HEK293 (cell line): ENCODE measurements at regions not wholly inside any gene's neighbourhood (a gene's known extent, or its start where the extent isn't known, plus 50 kb on each side); places are given as distances from the start of the nearest gene placed in this dataset.

Experiments
- CTCF ChIA-PET: fragments of 350-600 bp; formaldehyde crosslinking; extraction: SDS; loops from one replicate; lab custom pipeline; 2021; ENCODE audit warnings: antibody characterized with exemption; lab: Yijun Ruan, JAX
- POLR2A ChIA-PET: fragments of 300-600 bp; formaldehyde crosslinking; extraction: SDS; loops from one replicate; lab custom pipeline; 2020; ENCODE audit warnings: antibody characterized with exemption, inconsistent platforms; lab: Yijun Ruan, JAX
- H3K27ac ChIP-seq: fragments of 200-500 bp; sonication (Bioruptor generic); 2 replicates; pipeline ENCODE4 v1.5.1; 2014; ENCODE audit warnings: low read depth, low read length, control low read depth, inconsistent platforms; ENCODE audit errors: extremely low read depth
- H3K36me3 ChIP-seq, 2 experiments: fragments of 200-500 bp in 1 of 2; sonication (Bioruptor generic) in 1 of 2; 1 replicate in 1 of 2; 2 replicates in 1 of 2; pipeline ENCODE4 v1.5.1; 2014 to 2017; ENCODE audit warnings: inconsistent platforms in 2 of 2, low read length in 2 of 2; ENCODE audit not compliant: control insufficient read depth in 2 of 2, insufficient read depth in 1 of 2
- H3K4me1 ChIP-seq: fragments of 200-500 bp; sonication (Bioruptor generic); 2 replicates; pipeline ENCODE4 v1.5.1; 2014; ENCODE audit warnings: mild to moderate bottlenecking, low read length, inconsistent platforms; ENCODE audit not compliant: control insufficient read depth, insufficient read depth
- H3K4me3 ChIP-seq: 2 replicates; pipeline ENCODE4 v1.5.1; 2011; ENCODE audit warnings: low read depth, mild to moderate bottlenecking, control low read depth, low read length, moderate library complexity
- H3K9me3 ChIP-seq: fragments of 200-500 bp; sonication (Bioruptor generic); 2 replicates; pipeline ENCODE4 v1.5.1; 2014; ENCODE audit warnings: low read depth, low read length, inconsistent platforms; ENCODE audit not compliant: control insufficient read depth, insufficient read depth
- BCL11A ChIP-seq: fragments of 450-650 bp; formaldehyde crosslinking; IDR thresholded peaks from 2 replicates; pipeline ENCODE4 v1.5.1; 2016; ENCODE audit warnings: low read depth, missing biosample characterization, missing genetic modification characterization
- PATZ1 ChIP-seq: fragments of 450-650 bp; formaldehyde crosslinking; IDR thresholded peaks from 2 replicates; pipeline ENCODE4 v1.5.1; 2016; ENCODE audit warnings: missing biosample characterization, missing genetic modification characterization
- SALL2 ChIP-seq: fragments of 450-650 bp; formaldehyde crosslinking; IDR thresholded peaks from 2 replicates; pipeline ENCODE4 v1.5.0; 2017; ENCODE audit warnings: missing biosample characterization, mild to moderate bottlenecking, missing genetic modification characterization, borderline replicate concordance
- YY1 ChIP-seq: fragments of 450-650 bp; formaldehyde crosslinking; IDR thresholded peaks from 2 replicates; pipeline ENCODE4 v1.5.1; 2018; ENCODE audit warnings: missing biosample characterization, missing genetic modification characterization
- ZBTB20 ChIP-seq: fragments of 450-650 bp; formaldehyde crosslinking; IDR thresholded peaks from 2 replicates; pipeline ENCODE4 v1.5.1; 2016; ENCODE audit warnings: missing biosample characterization, missing genetic modification characterization
- ZBTB44 ChIP-seq: fragments of 450-650 bp; IDR thresholded peaks from 2 replicates; pipeline ENCODE4 v1.5.1; 2018; ENCODE audit warnings: missing biosample characterization, mild to moderate bottlenecking, missing genetic modification characterization
- ZNF140 ChIP-seq: fragments of 450-650 bp; formaldehyde crosslinking; IDR thresholded peaks from 2 replicates; pipeline ENCODE4 v1.5.1; 2016; ENCODE audit warnings: missing biosample characterization, missing genetic modification characterization
- ZNF169 ChIP-seq: fragments of 450-650 bp; formaldehyde crosslinking; IDR thresholded peaks from 2 replicates; pipeline ENCODE4 v1.5.1; 2016; ENCODE audit warnings: missing biosample characterization, missing genetic modification characterization
- ZNF214 ChIP-seq: fragments of 450-650 bp; formaldehyde crosslinking; IDR thresholded peaks from 2 replicates; pipeline ENCODE4 v1.5.1; 2017; ENCODE audit warnings: missing biosample characterization, mild to moderate bottlenecking, missing genetic modification characterization, borderline replicate concordance
- ZNF350 ChIP-seq: fragments of 450-650 bp; formaldehyde crosslinking; IDR thresholded peaks from 2 replicates; pipeline ENCODE4 v1.5.0; 2017; ENCODE audit warnings: missing biosample characterization, mild to moderate bottlenecking, missing genetic modification characterization
- ZNF404 ChIP-seq: fragments of 450-650 bp; formaldehyde crosslinking; IDR thresholded peaks from 2 replicates; pipeline ENCODE4 v1.5.1; 2017; ENCODE audit warnings: missing biosample characterization, missing genetic modification characterization
- ZNF48 ChIP-seq: fragments of 450-650 bp; formaldehyde crosslinking; IDR thresholded peaks from 2 replicates; pipeline ENCODE4 v1.5.1; 2016; ENCODE audit warnings: missing biosample characterization, missing genetic modification characterization
- ZNF521 ChIP-seq: fragments of 450-650 bp; formaldehyde crosslinking; IDR thresholded peaks from 2 replicates; pipeline ENCODE4 v1.5.1; 2017; ENCODE audit warnings: missing biosample characterization, mild to moderate bottlenecking, missing genetic modification characterization
- ZNF529 ChIP-seq: fragments of 450-650 bp; formaldehyde crosslinking; IDR thresholded peaks from 2 replicates; pipeline ENCODE4 v1.5.1; 2017; ENCODE audit warnings: missing genetic modification characterization, missing biosample characterization; ENCODE audit not compliant: insufficient replicate concordance
- ZNF544 ChIP-seq: fragments of 450-650 bp; formaldehyde crosslinking; IDR thresholded peaks from 2 replicates; pipeline ENCODE4 v1.5.0; 2017; ENCODE audit warnings: missing biosample characterization, missing genetic modification characterization
- ZNF600 ChIP-seq: fragments of 450-650 bp; formaldehyde crosslinking; IDR thresholded peaks from 2 replicates; pipeline ENCODE4 v1.5.1; 2016; ENCODE audit warnings: missing biosample characterization, missing genetic modification characterization
- ZNF623 ChIP-seq: fragments of 450-650 bp; formaldehyde crosslinking; IDR thresholded peaks from 2 replicates; pipeline ENCODE4 v1.5.1; 2016; ENCODE audit warnings: missing biosample characterization, missing genetic modification characterization
- ZNF626 ChIP-seq: fragments of 450-650 bp; sonication (Bioruptor Pico); formaldehyde crosslinking; IDR thresholded peaks from 2 replicates; pipeline ENCODE4 v1.5.1; 2018; ENCODE audit warnings: missing biosample characterization, missing genetic modification characterization, inconsistent platforms
- ZNF704 ChIP-seq: fragments of 450-650 bp; formaldehyde crosslinking; IDR thresholded peaks from 2 replicates; pipeline ENCODE4 v1.5.1; 2016; ENCODE audit warnings: missing biosample characterization, missing genetic modification characterization
- ZNF777 ChIP-seq: fragments of 450-650 bp; formaldehyde crosslinking; IDR thresholded peaks from 2 replicates; pipeline ENCODE4 v1.5.1; 2017; ENCODE audit warnings: missing biosample characterization, missing genetic modification characterization, borderline replicate concordance
- ZNF830 ChIP-seq: fragments of 450-650 bp; IDR thresholded peaks from 2 replicates; pipeline ENCODE4 v1.5.0; 2018; ENCODE audit warnings: missing biosample characterization, missing genetic modification characterization, low read depth, mild to moderate bottlenecking, moderate library complexity
- ZSCAN16 ChIP-seq: fragments of 450-650 bp; formaldehyde crosslinking; IDR thresholded peaks from 2 replicates; pipeline ENCODE4 v1.5.1; 2016; ENCODE audit warnings: missing biosample characterization, missing genetic modification characterization
- TF ChIP-seq, protein P1 (sequence below): fragments of 450-650 bp; formaldehyde crosslinking; IDR thresholded peaks from 2 replicates; pipeline ENCODE4 v1.5.1; 2017; ENCODE audit warnings: missing biosample characterization, mild to moderate bottlenecking, missing genetic modification characterization, moderate library complexity
- TF ChIP-seq, protein P2 (sequence below): fragments of 450-650 bp; formaldehyde crosslinking; IDR thresholded peaks from 2 replicates; pipeline ENCODE4 v1.5.1; 2016; ENCODE audit warnings: missing biosample characterization, missing genetic modification characterization
- TF ChIP-seq, protein P3 (sequence below): fragments of 450-650 bp; formaldehyde crosslinking; IDR thresholded peaks from 2 replicates; pipeline ENCODE4; 2016; ENCODE audit warnings: missing biosample characterization, missing genetic modification characterization

GRCh38 chr1:105004515-105004914, 1254.8 kb downstream of the AMY1C start:
- CTCF ChIA-PET = no interaction called here
- no peak overlapping the region for H3K4me3 ChIP-seq
- no peak for TF ChIP-seq ZNF626
- no peak for TF ChIP-seq ZNF529
- no peak for TF ChIP-seq ZNF623 (tag by site-specific recombination)
- no peak for TF ChIP-seq ZNF350 (tag by site-specific recombination)
- no peak for TF ChIP-seq ZNF214
- no peak for TF ChIP-seq ZNF544
- TF ChIP-seq, all 188 proteins: peak for 0
- H3K36me3 ChIP-seq = no peaks in the 10 kb centered on the region
- H3K9me3 ChIP-seq = no peaks in the 10 kb centered on the region
- H3K27ac ChIP-seq = no peak overlapping the region
- POLR2A ChIA-PET = no interaction called here
- H3K4me1 ChIP-seq = no peaks in the 10 kb centered on the region

DNA sequence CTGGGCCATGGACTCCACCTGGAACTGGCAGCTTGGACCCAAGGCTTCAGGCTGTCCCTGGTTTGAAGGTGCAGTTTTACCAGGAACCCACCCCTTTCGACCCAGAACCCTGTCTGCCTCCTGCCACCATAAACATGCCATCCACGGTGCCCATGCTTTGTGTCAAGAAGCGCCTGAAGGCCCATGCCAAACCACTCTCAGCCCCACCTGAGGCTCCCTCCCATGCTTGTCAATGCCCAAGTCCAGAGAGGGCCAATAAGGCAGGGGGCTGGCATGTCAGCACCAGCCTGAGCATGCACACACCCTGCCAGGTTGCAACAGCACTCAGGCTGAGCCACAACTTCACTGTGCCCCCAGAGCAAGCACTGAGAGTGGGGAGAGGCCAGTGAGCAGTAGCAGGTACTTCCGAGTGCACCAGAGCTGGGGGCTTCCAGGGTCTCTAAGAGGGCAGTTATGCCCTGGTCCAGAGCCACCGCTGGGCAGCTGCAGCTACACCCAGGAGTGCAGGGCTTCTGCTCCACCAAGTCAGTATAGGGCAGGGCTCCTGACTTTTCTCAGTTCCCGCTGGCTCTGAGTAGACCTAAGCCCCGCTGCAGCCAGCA, 1256.0 kb downstream of the AMY1C start:
- Histone ChIP-seq H3K27ac (no peak overlapping the region), H3K36me3 (no peaks in the 10 kb centered on the region), H3K9me3 (no peaks in the 10 kb centered on the region), H3K4me3 (no peak overlapping the region), H3K4me1 (no peaks in the 10 kb centered on the region)
- POLR2A ChIA-PET = no interaction called here
- CTCF ChIA-PET = no interaction called here
- TF ChIP-seq ZNF830 = no peak
- TF ChIP-seq ZNF777 = no peak
- no peak for TF ChIP-seq ZBTB20 (tag by site-specific recombination)
- TF ChIP-seq, protein P1, sequence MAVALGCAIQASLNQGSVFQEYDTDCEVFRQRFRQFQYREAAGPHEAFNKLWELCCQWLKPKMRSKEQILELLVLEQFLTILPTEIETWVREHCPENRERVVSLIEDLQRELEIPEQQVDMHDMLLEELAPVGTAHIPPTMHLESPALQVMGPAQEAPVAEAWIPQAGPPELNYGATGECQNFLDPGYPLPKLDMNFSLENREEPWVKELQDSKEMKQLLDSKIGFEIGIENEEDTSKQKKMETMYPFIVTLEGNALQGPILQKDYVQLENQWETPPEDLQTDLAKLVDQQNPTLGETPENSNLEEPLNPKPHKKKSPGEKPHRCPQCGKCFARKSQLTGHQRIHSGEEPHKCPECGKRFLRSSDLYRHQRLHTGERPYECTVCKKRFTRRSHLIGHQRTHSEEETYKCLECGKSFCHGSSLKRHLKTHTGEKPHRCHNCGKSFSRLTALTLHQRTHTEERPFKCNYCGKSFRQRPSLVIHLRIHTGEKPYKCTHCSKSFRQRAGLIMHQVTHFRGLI (tag by site-specific recombination) = no peak
- no peak for TF ChIP-seq BCL11A (tag by site-specific recombination)
- TF ChIP-seq, protein P2, sequence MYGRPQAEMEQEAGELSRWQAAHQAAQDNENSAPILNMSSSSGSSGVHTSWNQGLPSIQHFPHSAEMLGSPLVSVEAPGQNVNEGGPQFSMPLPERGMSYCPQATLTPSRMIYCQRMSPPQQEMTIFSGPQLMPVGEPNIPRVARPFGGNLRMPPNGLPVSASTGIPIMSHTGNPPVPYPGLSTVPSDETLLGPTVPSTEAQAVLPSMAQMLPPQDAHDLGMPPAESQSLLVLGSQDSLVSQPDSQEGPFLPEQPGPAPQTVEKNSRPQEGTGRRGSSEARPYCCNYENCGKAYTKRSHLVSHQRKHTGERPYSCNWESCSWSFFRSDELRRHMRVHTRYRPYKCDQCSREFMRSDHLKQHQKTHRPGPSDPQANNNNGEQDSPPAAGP (tag by site-specific recombination) = no peak
- TF ChIP-seq SALL2 (tag by site-specific recombination) = no peak
- TF ChIP-seq ZNF48 (tag by site-specific recombination) = no peak
- TF ChIP-seq ZNF169 (tag by site-specific recombination) = no peak
- no peak for TF ChIP-seq YY1 (tag by site-specific recombination)
- no peak for TF ChIP-seq ZNF521 (tag by site-specific recombination)
- no peak for TF ChIP-seq PATZ1 (tag by site-specific recombination)
- TF ChIP-seq ZNF704 = no peak
- TF ChIP-seq, protein P3, sequence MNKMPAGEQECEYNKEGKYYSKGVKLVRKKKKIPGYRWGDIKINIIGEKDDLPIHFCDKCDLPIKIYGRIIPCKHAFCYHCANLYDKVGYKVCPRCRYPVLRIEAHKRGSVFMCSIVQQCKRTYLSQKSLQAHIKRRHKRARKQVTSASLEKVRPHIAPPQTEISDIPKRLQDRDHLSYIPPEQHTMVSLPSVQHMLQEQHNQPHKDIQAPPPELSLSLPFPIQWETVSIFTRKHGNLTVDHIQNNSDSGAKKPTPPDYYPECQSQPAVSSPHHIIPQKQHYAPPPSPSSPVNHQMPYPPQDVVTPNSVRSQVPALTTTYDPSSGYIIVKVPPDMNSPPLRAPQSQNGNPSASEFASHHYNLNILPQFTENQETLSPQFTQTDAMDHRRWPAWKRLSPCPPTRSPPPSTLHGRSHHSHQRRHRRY (tag by site-specific recombination) = no peak
- TF ChIP-seq ZSCAN16 (tag by site-specific recombination) = no peak
- no peak for TF ChIP-seq ZNF404 (tag by site-specific recombination)
- no peak for TF ChIP-seq ZNF140 (tag by site-specific recombination)
- TF ChIP-seq ZNF600 = no peak
- no peak for TF ChIP-seq ZBTB44
